PFSK-1 (cell line): ENCODE measurements at regions not wholly inside any gene's neighbourhood (a gene's known extent, or its start where the extent isn't known, plus 50 kb on each side); places are given as distances from the start of the nearest gene placed in this dataset.

Experiments used
- POLR2AphosphoS5 ChIP-seq: IDR thresholded peaks from 2 replicates; pipeline ENCODE4 v1.6.1; 2012; ENCODE audit warnings: low read depth, mild to moderate bottlenecking, control low read depth, low read length, moderate library complexity
- TF ChIP-seq, protein P1 (sequence below), 2 experiments: IDR thresholded peaks; 2 replicates each; pipeline versions ENCODE4 v1.6.1 to v1.8.0; 2011 to 2012; ENCODE audit warnings: low read depth in 2 of 2, low read length in 2 of 2, control low read depth in 1 of 2, inconsistent platforms in 1 of 2, mild to moderate bottlenecking in 1 of 2, moderate library complexity in 1 of 2; ENCODE audit not compliant: insufficient read depth in 1 of 2

GRCh38 chr10:9921544-9921943 is 1096.1 kb upstream of the CELF2 start:
- TF ChIP-seq, protein P1, sequence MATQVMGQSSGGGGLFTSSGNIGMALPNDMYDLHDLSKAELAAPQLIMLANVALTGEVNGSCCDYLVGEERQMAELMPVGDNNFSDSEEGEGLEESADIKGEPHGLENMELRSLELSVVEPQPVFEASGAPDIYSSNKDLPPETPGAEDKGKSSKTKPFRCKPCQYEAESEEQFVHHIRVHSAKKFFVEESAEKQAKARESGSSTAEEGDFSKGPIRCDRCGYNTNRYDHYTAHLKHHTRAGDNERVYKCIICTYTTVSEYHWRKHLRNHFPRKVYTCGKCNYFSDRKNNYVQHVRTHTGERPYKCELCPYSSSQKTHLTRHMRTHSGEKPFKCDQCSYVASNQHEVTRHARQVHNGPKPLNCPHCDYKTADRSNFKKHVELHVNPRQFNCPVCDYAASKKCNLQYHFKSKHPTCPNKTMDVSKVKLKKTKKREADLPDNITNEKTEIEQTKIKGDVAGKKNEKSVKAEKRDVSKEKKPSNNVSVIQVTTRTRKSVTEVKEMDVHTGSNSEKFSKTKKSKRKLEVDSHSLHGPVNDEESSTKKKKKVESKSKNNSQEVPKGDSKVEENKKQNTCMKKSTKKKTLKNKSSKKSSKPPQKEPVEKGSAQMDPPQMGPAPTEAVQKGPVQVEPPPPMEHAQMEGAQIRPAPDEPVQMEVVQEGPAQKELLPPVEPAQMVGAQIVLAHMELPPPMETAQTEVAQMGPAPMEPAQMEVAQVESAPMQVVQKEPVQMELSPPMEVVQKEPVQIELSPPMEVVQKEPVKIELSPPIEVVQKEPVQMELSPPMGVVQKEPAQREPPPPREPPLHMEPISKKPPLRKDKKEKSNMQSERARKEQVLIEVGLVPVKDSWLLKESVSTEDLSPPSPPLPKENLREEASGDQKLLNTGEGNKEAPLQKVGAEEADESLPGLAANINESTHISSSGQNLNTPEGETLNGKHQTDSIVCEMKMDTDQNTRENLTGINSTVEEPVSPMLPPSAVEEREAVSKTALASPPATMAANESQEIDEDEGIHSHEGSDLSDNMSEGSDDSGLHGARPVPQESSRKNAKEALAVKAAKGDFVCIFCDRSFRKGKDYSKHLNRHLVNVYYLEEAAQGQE (IDR thresholded peaks at IDR 0.05; ENCODE audit: insufficient read depth in 1 of 2, low read depth in 2 of 2, low read length in 2 of 2) = no peak
- TF ChIP-seq POLR2AphosphoS5 = no peak
